PC-9 (cell line): ENCODE measurements at regions not wholly inside any gene's neighbourhood (a gene's known extent, or its start where the extent isn't known, plus 50 kb on each side); places are given as distances from the start of the nearest gene placed in this dataset.
A peak's percentile ranks its signal among the peaks of the same experiment; 100 is the strongest.

Source experiments
- BruUV-seq: library from RNA; stranded (reverse); fragments of 400-500 nt; replicated peaks from 2 replicates; lab custom pipeline; 2021; lab: Mats Ljungman, UMichigan
- CTCF ChIA-PET: fragments of 300-600 bp; sonication (Branson Sonifier 250); formaldehyde crosslinking; loops from one replicate; lab custom pipeline; 2022; ENCODE audit warnings: antibody characterized with exemption; lab: Charles Lee
- POLR2A ChIA-PET: fragments of 300-600 bp; sonication (Branson Sonifier 250); formaldehyde crosslinking; loops from one replicate; lab custom pipeline; 2022; ENCODE audit warnings: antibody characterized with exemption; ENCODE audit not compliant: unreplicated experiment; lab: Charles Lee
- DNase-seq, 2 experiments: peaks; one replicate each; pipeline versions ENCODE4 v3.0.0 to v3.0.0-alpha.2; 2015 to 2022; ENCODE audit warnings: mixed read lengths in 1 of 2
- H2AFZ ChIP-seq: fragments of 200-600 bp; sonication (generic); 2 replicates; pipeline ENCODE4 v1.8.1; 2017; ENCODE audit warnings: antibody characterized with exemption
- H3F3A ChIP-seq: fragments of 200-600 bp; sonication (generic); 2 replicates; pipeline ENCODE4 v1.8.1; 2017; ENCODE audit warnings: antibody characterized with exemption, mild to moderate bottlenecking, low read depth; ENCODE audit not compliant: insufficient read depth
- H3K27ac ChIP-seq: fragments of 200-600 bp; sonication (generic); 2 replicates; pipeline ENCODE4 v1.6.1; 2016; ENCODE audit warnings: mixed run types
- H3K27me3 ChIP-seq: fragments of 200-600 bp; sonication (generic); 2 replicates; pipeline ENCODE4 v1.6.1; 2016; ENCODE audit warnings: low read depth, mixed run types; ENCODE audit not compliant: insufficient read depth
- H3K36me3 ChIP-seq: fragments of 200-600 bp; sonication (generic); 2 replicates; pipeline ENCODE4 v1.6.1; 2016; ENCODE audit warnings: low read depth, mixed run types
- H3K4me1 ChIP-seq: fragments of 200-600 bp; sonication (generic); replicated peaks from 2 replicates; pipeline ENCODE4 v1.6.1; 2016; ENCODE audit warnings: mixed run types; ENCODE audit not compliant: insufficient read depth
- H3K4me2 ChIP-seq: fragments of 200-600 bp; sonication (generic); 2 replicates; pipeline ENCODE4 v1.6.1; 2017; ENCODE audit warnings: mixed run types
- H3K4me3 ChIP-seq: fragments of 200-600 bp; sonication (generic); 2 replicates; pipeline ENCODE4 v1.6.1; 2016; ENCODE audit warnings: mixed run types
- H3K79me2 ChIP-seq: fragments of 200-600 bp; sonication (generic); 2 replicates; pipeline ENCODE4 v1.6.1; 2017; ENCODE audit warnings: low read depth, mixed run types
- H3K9me2 ChIP-seq: fragments of 200-600 bp; sonication (generic); 2 replicates; pipeline ENCODE4 v1.8.1; 2017; ENCODE audit warnings: mild to moderate bottlenecking; ENCODE audit not compliant: insufficient read depth
- H3K9me3 ChIP-seq: fragments of 200-600 bp; sonication (generic); 2 replicates; pipeline ENCODE4 v1.8.1; 2016; ENCODE audit warnings: low read depth; ENCODE audit not compliant: insufficient read depth
- H4K20me1 ChIP-seq: fragments of 200-600 bp; sonication (generic); 2 replicates; pipeline ENCODE4 v1.8.1; 2017; ENCODE audit not compliant: insufficient read depth
- EZH2 ChIP-seq: fragments of 200-600 bp; sonication (generic); IDR thresholded peaks from 2 replicates; pipeline ENCODE4 v1.8.0; 2017; ENCODE audit warnings: antibody characterized with exemption, low read depth
- intact Hi-C: fragments of 100-400 bp; cut with micrococcal nuclease; formaldehyde crosslinking; loops from one replicate; pipeline ENCODE4 v1.10.0; 2022; ENCODE audit not compliant: unreplicated experiment
- TF ChIP-seq, protein P1 (sequence below): fragments of 200-600 bp; sonication (generic); conservative IDR thresholded peaks from 2 replicates; pipeline ENCODE4 v1.6.1; 2017; ENCODE audit warnings: mixed run types, antibody characterized with exemption, mild to moderate bottlenecking, moderate library complexity

- Histone ChIP-seq H3K9me2 (no peaks in the 10 kb centered on the region), H3K9me3 (no peaks in the 10 kb centered on the region), H3K4me1 (peaks cover 17% of the 10 kb centered on the region), H3F3A (peaks cover 2% of the 10 kb centered on the region; the same call in 1 of the 2 replicates), H3K4me3 (no peak overlapping the region), H2AFZ (no peak overlapping the region), H3K36me3 (no peaks in the 10 kb centered on the region), H3K27ac (no peak overlapping the region), H3K27me3 (peaks cover 3% of the 10 kb centered on the region; the same call in 1 of the 2 replicates), H4K20me1 (no peaks in the 10 kb centered on the region), H3K4me2 (no peak overlapping the region), H3K79me2 (no peaks in the 10 kb centered on the region)
- CTCF ChIA-PET = no interaction called here
- no peak for TF ChIP-seq EZH2
- TF ChIP-seq, protein P1, sequence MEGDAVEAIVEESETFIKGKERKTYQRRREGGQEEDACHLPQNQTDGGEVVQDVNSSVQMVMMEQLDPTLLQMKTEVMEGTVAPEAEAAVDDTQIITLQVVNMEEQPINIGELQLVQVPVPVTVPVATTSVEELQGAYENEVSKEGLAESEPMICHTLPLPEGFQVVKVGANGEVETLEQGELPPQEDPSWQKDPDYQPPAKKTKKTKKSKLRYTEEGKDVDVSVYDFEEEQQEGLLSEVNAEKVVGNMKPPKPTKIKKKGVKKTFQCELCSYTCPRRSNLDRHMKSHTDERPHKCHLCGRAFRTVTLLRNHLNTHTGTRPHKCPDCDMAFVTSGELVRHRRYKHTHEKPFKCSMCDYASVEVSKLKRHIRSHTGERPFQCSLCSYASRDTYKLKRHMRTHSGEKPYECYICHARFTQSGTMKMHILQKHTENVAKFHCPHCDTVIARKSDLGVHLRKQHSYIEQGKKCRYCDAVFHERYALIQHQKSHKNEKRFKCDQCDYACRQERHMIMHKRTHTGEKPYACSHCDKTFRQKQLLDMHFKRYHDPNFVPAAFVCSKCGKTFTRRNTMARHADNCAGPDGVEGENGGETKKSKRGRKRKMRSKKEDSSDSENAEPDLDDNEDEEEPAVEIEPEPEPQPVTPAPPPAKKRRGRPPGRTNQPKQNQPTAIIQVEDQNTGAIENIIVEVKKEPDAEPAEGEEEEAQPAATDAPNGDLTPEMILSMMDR = no peak
- intact Hi-C loops = loop anchor here (10.0 kb wide), 1 partner anchor 129 kb away; the partner anchor contains the start of gene AGAP1
- DNase-seq = no peak
- BruUV-seq = no TSS peak
- POLR2A ChIA-PET = interaction anchor here (0.6 kb wide), 2 partner anchors 14 to 36 kb away, joined by 3 to 8 read pairs; no protein-coding TSS in a partner anchor
Observed at GRCh38 chr2:235365743-235366142, 128.1 kb upstream of the AGAP1 start.

- Histone ChIP-seq H3K4me1 (peaks cover 17% of the 10 kb centered on the region), H3F3A (no peaks in the 10 kb centered on the region), H3K79me2 (no peaks in the 10 kb centered on the region), H3K36me3 (no peaks in the 10 kb centered on the region), H3K27ac (no peak overlapping the region), H3K4me2 (no peak overlapping the region), H3K27me3 (peaks cover 3% of the 10 kb centered on the region; the same call in 1 of the 2 replicates), H3K9me3 (no peaks in the 10 kb centered on the region), H2AFZ (no peak overlapping the region), H3K9me2 (no peaks in the 10 kb centered on the region), H3K4me3 (no peak overlapping the region), H4K20me1 (no peaks in the 10 kb centered on the region)
- POLR2A ChIA-PET = no interaction called here
- BruUV-seq = no TSS peak
- intact Hi-C loops = loop anchor here (10.0 kb wide), 1 partner anchor 128 kb away; the partner anchor contains the start of gene AGAP1
- TF ChIP-seq EZH2 = no peak
- TF ChIP-seq, protein P1 = no peak
- CTCF ChIA-PET = no interaction called here
- DNase-seq = peak; percentile 38 to 40
Observed at GRCh38 chr2:235366390-235366789, 127.5 kb upstream of the AGAP1 start.

DNA sequence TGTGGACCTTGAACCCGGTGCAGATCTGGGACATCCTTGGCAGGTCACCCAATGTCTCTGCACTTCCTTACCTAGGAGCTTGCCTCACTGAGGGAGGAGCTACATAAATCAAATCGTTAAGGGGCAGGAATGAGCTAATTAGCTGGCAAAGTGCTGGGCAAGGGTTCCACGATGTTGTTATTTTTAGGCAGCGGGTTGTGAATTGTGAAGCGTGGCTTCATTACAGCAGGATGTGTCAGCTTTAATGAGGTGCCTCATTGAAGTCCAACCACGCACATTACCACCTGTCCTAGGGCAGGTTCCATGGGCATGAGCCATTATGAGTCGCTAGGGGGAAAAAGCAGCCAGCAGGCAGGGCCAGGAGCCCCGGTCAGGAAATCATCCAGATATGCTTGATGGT lies 127.0 kb upstream of the AGAP1 start:
- H3F3A ChIP-seq = no peaks in the 10 kb centered on the region
- ChIA-PET POLR2A (no interaction called here), CTCF (no interaction called here)
- peaks cover 3% of the 10 kb centered on the region; the same call in 1 of the 2 replicates for H3K27me3 ChIP-seq
- H3K9me3 ChIP-seq = no peaks in the 10 kb centered on the region
- H3K36me3 ChIP-seq = no peaks in the 10 kb centered on the region
- peak in 1 of 2 experiments; percentile 56 for DNase-seq
- H2AFZ ChIP-seq = no peak overlapping the region
- no TSS peak for BruUV-seq
- no peaks in the 10 kb centered on the region for H3K9me2 ChIP-seq
- peaks cover 17% of the 10 kb centered on the region for H3K4me1 ChIP-seq
- intact Hi-C loops = loop anchor here (10.0 kb wide), 1 partner anchor 128 kb away; the partner anchor contains the start of gene AGAP1
- no peak overlapping the region for H3K27ac ChIP-seq
- no peak overlapping the region for H3K4me3 ChIP-seq
- no peaks in the 10 kb centered on the region for H4K20me1 ChIP-seq
- no peak overlapping the region for H3K4me2 ChIP-seq
- TF ChIP-seq, protein P1 = no peak
- TF ChIP-seq EZH2 = no peak
- H3K79me2 ChIP-seq = no peaks in the 10 kb centered on the region
